ENCODE measurements at regions not wholly inside any gene's neighbourhood (a gene's known extent, or its start where the extent isn't known, plus 50 kb on each side); places are given as distances from the start of the nearest gene placed in this dataset.

GRCh38 chr2:215835657-215836056 is 177.7 kb downstream of the MREG start:
- TF ChIP-seq CTCF (IDR thresholded peaks at IDR 0.05) (no peak), EZH2 (IDR thresholded peaks at IDR 0.05; ENCODE audit: borderline replicate concordance, insufficient read depth, low read depth, low read length, poor library complexity, severe bottlenecking) (no peak)
